Suppressor macrophage treated with lipopolysaccharide for 1 hour (primary cell): ENCODE measurements at regions not wholly inside any gene's neighbourhood (a gene's known extent, or its start where the extent isn't known, plus 50 kb on each side); places are given as distances from the start of the nearest gene placed in this dataset.

ENCODE experiments used
- DNase-seq, 3 donors: peaks; one replicate each; pipeline ENCODE4 v3.0.0-alpha.2; 2020 to 2022

DNA sequence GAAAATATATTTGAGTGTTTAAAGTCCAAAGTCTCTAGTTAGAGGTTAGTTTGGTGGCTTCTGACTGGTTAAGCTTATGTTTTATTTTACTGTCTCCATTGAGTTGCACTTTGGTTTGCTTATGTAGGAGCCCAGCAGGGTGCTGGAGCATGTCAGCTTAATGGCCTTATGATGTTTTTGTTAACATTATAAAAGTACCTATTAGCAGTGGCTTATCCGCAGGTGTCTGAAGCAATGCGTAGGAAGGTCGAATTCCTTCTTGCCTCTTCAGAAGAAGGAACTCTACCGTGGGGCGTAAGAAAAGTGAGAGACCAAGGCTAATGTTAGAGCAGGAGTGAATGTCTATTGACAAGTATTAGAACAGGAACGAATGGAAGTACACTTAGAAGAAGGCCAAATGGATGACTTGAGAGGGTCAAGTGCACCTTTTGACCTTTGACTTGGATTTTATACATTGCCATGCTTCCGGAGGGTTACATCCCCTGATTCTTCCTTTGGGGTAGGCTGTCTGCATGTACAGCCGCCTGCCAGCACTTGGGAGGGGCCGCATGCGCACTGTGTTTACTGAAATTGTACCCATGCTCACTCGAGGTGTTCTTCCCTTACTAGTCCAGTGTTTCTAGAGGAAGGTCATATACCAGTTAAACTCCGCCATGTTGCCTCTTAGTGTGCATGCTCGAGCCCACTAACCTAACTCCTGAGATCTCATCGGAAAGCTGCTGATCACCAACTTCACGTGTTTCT, 793.9 kb upstream of the PCDH9 start:
- DNase-seq: no peak

DNA sequence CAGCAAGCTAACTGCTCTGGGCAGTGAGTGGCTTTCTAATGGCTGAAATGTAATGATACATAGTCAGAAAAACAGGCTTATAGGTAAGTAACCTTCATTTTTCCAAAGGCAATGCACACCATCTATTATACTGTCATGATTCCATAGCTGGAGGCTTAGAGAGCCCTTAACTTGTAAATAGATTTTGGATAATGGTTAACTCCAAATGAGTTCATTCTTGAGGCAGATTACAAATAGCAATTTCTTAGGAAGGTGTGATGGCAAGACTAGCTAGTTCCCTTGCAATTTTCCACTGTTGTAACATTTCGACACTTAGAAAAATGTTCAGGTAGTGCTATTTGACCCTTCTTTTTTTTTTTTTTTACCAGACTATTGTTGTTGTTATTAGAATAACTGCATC, 789.8 kb upstream of the PCDH9 start:
- DNase-seq: no peak

DNA sequence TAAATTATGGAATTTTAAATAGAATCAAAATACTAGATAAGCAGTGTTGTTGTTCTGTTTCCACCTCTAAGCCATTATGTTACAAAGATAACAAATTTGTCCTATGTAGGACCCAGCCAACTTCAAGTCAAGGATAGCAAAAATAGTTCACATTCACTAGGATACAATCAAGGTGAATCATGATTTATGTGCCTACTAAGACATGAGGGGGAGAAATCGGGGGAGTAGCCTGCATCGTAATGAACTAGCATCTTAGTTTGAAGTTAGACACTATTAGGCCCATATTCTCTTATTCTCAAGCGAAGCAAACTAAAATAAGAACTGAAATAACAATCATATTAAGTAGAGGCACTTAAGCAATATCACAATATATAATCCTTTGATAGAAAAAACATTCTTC, 779.4 kb upstream of the PCDH9 start:
- no peak for DNase-seq

DNA sequence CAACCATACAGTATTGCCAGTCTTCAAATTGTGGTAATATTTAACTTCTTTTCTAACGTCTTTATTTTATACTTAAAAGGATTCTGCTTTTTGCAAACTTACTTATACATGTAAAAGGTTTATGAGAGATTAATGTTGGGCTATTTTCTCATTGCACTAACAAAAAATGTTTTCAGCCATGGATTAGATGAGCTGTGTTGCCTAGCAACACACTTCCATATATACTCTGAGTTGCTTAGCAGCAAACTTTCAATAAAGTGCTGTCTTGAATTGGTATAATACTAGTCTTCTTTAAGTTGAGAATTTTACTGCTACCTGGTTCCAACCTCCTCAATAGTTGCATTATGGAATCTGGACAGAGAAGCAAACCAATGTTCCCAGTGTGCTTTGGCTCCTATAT, 777.4 kb upstream of the PCDH9 start:
- DNase-seq: no peak

DNA sequence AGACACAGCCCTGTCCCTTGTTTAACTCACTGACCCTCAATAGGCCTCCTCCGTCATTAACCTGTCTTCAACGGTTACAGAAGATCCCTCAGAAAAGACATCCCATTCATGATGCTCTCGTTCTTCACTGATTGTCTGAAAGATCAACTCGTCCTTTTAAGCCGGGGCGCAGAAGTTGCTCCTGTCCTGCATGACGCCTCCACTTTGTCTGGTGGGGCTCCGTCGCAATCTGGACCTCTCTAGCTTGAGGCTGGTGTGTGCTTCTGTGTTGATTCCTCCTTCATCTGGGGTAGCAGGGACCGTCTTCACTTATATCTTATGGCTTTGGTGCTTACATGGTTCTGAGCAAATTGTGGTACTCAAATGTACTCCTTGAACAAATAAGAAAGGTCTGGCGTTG, 766.0 kb upstream of the PCDH9 start:
- no peak for DNase-seq

DNA sequence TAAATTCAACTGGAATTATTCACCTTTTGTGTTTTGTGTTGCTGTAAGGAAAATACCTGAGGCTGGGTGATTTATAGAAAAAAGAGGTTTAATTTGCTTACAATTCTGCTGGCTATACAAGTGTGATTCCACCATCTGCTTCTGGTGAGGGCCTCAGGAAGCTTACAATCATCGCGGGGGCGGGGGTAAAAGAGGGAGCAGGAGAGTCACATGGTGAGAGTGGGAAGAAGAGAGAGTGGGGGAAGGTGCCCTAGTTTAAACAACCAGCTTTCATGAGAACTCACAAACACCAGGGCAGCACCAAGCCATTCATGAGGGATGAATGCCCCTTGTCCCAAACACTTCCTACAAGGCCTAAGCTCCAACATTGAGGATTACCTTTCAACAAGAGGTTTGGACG, 760.7 kb upstream of the PCDH9 start:
- no peak for DNase-seq

DNA sequence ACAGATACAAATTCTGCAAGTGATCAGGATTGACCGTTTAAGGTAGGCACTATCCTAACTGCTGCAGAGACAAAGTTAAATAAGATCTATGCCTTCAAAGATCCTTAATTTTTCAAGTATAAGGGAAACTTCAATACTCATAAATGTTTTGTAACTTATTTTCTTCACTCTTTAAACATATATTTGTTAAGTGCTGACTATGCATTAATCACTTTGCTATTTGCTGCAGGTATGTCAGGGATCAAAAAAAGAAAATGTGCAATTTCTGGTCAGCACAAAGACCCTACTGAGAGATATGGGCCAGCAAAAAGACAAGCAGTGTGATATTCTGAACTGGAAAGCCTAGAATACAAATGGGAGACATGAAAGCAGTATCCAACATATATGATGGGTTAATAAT, 756.1 kb upstream of the PCDH9 start:
- no peak for DNase-seq

DNA sequence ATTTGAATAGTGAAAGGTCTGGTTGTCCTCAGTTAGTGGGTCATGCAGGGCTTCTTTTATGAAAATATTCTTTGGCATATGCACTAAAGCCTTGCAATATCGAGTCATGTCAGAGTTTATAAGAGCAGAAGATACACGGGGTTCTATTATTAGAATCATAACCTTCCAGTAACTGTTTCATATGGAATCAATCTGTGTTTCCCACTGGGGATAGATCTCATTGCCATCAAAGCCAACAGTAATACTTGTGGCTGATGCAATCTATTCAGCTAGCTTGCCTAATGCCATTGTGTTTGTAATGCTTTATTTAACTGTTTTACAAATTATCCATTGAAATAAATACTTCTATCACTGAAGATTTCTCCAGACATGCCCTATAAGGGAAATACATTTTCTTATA, 746.9 kb upstream of the PCDH9 start:
- DNase-seq: no peak

DNA sequence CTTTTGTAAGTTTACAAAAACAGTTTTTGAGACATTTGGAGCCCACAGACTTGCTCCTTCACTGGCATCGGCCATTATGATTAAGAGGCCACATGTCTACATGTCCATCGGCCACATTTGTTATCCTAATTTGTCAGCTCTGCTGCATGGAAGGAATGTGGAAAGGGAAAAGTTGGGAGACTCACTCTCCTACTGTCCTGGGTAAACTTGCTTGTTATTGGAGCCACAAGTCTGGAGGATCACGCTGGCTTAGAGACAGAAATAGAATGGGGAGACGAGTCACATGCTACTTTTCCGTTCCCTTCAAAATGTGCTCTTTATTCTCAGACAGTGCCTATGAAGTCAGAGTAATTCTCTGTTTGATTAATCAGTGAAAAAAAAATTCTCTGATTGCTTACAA, 741.2 kb upstream of the PCDH9 start:
- no peak for DNase-seq

DNA sequence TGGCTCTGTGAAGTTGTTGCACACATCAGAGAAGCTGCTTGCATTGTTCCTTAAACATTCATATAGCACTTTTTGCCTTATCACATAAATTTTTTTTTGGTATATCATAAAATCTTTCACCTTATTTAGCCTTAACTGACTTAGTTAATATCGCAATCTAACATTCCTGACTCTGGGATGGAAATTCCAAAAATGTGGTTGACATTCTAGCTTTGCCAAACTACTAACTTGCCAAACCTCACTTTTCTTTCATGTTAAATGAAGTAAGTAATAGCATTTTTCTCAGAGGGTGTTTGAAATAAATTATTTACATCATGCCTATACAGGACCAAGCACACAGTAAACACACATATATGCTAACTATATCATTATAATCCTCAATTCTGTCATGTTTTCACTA, 736.9 kb upstream of the PCDH9 start:
- DNase-seq: no peak

DNA sequence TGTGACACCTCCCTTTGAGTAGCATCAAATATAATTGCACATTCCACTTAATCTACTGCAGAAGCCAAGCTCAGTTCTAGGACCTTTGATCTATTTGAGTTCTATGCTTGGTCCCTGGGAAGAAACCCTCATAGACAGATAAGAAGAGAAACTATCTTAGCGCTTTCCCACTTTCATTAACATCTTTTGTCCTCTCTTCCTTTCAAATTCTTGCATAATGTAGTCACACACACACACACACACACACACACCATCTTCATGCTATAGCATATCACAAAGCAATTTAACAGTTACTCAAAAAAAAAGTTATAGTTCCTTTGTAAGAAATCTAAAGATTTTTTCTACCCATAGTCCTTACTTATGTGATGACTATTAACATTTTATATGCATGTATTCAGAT, 735.9 kb upstream of the PCDH9 start:
- no peak for DNase-seq

DNA sequence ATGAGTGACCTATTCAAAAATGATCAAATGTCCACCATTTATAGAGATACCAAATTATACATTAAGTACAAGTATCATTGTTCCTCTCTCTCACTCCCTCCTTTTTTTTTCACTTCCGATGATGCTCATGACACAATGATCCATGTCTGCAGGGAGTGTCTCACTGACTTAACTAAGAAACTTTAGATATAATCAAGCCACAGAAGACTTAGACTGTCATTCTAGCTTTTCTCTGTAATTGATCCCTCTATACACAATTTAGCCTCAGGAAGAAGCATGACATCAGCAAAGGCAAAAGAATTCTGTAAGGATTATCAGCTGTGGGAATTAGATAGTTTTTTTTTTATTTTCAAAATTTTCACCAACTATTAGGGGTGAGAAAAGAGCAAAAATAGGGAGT, 734.9 kb upstream of the PCDH9 start:
- no peak for DNase-seq

DNA sequence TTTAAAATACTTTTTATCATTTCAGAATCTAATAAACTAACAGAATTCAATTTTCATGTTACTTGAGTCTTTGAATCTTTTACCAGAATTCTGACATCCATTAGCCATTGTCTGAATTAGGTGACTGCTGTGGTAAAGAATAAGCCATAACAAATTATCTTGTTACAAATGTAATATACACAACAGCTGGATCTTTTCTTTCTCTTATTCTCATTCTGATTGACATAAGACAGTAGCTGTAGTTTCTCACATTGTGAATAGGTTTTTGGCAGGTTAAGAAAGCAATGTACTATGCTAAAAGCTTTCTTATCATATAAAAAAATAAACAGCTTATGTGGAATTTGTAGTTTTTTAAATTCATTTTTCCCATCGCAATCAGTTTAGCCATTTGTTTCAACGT, 734.0 kb upstream of the PCDH9 start:
- no peak for DNase-seq

DNA sequence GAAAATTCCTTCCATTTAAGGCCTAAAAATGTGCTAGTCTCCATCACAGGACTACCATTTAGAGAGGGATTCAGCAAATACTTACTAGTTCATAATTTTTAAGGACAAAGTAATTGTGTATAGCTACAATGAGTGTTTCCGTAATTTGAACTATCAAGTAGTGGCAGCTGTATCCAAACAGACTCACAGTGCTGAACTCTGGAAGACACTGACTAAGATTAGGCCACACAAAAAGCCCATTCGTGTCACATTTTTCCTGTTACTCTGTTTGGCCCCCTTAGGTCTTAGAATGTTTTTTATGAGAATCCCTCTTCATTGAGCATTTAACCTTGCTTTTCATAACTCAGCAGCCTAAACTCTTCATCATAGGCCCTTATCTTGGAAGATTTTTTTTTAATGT, 731.2 kb upstream of the PCDH9 start:
- no peak for DNase-seq

DNA sequence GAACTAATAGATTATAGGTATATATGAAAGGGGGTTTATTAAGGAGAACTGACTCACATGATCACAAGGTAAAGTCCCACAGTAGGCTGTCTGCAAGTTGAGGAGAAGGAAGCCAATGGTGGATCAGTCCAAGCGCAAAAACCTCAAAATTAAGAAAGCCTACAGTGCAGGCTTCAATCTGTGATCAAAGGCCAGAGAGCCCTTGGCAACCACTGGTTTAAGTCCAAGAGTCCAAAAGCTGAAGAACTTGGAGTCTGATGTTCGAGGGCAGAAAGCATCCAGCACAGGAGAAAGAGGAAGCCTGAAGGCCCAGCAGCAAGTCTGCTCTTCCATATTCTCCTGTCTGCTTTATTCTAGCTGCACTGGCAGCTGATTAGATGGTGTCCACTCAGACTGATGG, 721.3 kb upstream of the PCDH9 start:
- DNase-seq: no peak

DNA sequence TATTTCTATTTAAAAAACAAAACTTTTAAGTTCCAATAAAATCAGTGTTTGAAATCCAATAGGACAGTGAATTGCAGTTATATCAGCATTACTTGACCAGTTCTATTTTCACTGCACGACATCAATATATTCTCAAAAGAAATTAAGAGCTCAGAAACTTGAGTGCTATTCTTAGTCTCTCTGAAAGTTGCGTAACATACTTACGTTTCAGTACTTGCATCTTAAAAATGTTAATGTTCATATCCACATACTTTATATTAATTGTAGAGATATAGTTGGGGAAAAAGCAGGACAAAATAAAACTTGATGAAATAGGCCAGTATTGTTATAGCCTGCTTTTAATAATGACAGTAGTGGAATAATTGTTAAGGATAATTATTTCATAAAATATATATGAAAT, 720.5 kb upstream of the PCDH9 start:
- no peak for DNase-seq

DNA sequence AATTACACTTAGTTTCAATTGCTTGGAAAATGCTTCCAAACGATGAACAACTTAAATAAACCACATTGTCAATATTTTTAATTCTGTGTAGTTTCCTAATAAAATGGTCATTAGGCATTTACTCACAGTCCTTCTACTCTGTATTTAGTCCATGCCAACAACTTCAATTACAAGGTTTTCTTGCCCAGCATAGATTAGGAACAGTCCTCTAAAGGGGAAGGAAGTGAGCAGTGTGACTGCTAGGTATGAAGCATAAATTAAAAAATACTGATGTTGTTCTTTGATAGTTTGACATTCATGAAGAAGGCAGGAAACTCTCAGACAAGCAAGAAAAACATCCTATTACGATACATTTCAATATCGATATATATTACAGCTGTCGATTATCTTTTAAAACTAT, 716.0 kb upstream of the PCDH9 start:
- no peak for DNase-seq

DNA sequence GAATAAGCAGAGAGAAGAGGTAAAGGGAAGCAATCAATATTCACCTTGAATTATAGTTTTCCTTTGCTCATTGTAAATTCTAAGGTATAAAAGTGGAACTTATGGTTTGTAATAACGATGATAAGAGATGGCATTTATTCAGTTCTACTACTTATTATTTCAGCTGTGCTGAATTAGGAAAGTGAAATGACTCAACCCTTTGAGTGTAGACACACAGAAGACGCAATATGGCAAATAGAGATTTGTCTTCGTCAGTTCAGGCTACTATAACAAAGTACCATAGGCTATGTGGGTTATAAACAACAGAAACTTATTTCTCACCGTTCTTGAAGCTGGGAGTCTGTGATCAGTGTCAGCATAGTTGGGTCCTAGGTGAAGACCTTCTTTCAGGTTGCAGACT, 713.0 kb upstream of the PCDH9 start:
- no peak for DNase-seq

DNA sequence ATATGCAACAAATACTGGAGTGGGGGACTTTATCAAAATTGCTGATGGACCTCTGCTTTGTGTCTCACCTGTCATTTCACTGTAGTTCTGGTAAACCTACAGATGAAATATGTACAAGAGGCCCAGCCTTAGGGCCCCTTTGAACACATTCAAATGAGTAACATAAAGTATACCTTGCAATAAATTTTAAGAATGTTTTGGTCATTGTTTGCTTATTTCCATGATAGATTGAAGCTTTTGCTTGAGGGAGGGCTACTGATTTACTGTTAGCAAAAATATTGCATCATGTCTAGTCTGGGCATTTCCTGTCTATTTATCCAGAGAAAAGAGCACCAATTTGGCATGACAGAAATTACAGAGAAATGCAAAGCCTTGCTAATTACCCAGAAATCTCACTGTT, 705.5 kb upstream of the PCDH9 start:
- no peak for DNase-seq

DNA sequence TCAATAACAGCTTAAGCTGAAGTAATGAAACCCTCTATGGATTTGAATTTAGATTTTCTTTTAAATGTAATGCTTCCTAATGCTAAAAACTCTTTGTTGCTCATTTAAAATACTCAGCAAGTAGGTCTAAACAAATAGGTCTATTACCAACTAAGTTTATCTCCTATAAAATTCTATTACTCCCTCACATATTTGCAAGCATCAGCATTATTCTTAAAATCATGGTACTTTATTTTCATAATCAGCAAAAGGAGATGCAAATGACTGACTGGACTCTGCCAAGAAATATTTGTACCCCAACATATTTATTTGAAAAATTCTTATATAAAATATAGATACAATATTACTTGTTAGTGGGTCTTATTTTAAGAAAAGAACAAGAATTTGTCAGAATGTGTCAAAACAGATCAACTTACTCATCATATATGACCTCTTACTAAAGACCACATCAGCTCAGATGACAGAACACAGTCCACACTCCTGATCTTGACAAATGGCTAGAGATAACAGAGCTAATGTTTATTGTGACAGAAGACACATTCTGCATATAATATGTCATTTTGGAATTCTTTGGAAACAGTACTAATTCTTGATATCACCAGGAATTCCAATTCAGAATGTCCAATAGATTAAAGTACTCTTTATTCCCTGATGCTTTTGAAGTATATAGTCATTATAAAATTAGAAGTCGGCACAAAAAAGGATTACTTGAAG, 704.6 kb upstream of the PCDH9 start:
- no peak for DNase-seq

DNA sequence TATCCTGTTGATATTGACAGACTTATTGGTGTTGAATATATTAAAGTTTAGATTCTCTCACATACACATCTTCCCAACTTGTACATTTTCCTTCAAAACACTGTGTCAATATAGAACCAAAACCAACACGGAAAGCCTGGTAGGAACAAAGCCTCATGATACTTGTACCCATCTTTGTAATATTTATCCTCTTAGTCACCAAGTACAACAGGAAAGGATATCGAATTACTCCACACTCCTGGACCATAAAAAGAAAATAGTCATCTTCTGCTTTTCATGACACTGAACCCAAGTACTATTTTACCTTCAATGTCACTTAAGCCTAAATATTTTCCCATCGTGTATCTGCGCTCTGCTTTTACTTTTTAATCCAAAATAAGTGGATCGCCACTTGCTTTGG, 702.9 kb upstream of the PCDH9 start:
- no peak for DNase-seq

DNA sequence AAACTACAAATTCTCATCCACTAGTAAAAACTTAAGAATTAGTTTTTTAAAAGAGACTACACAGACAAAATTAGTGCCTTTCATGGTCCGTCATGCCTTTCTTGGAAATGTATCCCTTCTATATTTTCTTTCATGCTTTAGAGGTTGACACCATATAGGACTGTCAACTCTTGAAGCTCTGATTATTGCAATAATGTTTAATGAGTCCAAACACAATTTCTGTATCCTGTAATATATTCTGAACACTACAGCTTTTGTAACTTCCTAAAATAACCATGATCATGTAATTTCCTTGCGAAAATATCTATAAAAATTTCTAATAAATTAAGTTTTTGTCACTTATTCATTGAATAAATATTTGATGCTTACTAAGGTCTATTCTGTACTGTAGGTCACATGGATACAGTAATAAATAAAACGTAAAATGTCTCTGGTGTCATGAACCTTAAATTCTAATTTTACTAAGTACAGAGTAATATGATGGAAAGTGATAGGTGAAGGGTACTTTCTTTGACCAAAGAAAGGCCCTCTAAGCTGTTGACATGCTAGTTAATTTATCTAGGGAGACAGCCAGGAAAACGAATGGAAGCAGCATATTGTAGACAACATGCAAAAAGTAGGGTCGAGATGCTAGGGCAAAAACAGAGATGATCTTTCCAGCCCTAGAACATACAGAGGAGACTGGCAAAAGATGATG, 687.3 kb upstream of the PCDH9 start:
- DNase-seq: no peak

DNA sequence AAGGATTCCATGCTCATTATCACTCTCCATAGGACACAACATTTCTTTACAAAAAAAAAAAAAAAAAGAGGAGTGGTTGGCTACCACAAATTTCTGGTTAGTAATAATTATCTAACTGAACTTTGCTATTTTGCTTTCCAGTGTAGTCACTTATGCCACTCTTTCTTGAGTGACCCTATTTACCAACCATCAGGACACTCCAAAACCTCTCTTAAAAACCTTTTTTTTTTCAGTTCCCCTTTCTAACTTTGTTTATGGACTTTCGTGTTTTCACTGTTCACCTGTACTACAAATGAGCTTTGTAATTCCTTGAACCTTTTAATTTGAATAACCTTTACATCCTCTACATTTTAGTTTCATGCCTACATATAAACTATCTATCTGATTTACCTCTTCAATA, 686.5 kb upstream of the PCDH9 start:
- no peak for DNase-seq

DNA sequence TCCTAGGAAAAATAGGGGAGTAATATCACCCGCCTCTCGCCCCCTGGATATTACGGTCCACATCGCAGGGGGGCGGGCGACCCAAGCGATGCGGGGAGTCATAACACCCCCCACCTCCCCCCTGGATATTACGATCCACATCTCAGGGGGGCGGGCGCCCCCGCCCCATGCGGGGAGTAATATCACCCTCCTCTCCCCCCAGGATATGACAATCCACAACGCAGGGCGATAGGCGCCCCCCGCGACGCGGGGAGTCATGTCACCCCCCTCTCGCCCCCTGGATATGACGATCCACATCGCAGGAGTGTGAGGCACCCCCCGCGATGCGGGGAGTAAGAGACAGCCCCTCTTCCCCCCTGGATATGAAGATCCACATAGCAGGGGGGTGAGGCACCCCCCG, 684.4 kb upstream of the PCDH9 start:
- DNase-seq: no peak
